Fibroblast of the aortic adventitia (primary cell): ENCODE measurements at regions not wholly inside any gene's neighbourhood (a gene's known extent, or its start where the extent isn't known, plus 50 kb on each side); places are given as distances from the start of the nearest gene placed in this dataset.
"Not testable (repeated sequence)": the region's sequence is repeated elsewhere in the genome, so short reads cannot be mapped to it uniquely, and the experiment has no call there.

Experiments
- DNase-seq: peaks from one replicate; pipeline ENCODE4 v3.0.0-alpha.2; 2010; ENCODE audit warnings: low read depth
- H3K4me3 ChIP-seq: 2 replicates; pipeline ENCODE4 v1.5.1; 2011; ENCODE audit warnings: low read depth, mild to moderate bottlenecking, control low read depth, low read length, moderate library complexity
- CTCF ChIP-seq: IDR thresholded peaks from 2 replicates; pipeline ENCODE4 v1.5.1; 2011; ENCODE audit warnings: mild to moderate bottlenecking, low read length, control low read depth, inconsistent platforms; ENCODE audit not compliant: insufficient read depth

- no peak for DNase-seq
- TF ChIP-seq CTCF = no peak
- no peak overlapping the region for H3K4me3 ChIP-seq
Observed at GRCh38 chr16:63663155-63663554, 1458.7 kb downstream of the CDH11 start.

GRCh38 chr16:63655846-63656245 is 1466.0 kb downstream of the CDH11 start:
- H3K4me3 ChIP-seq = no peak overlapping the region
- no peak for DNase-seq
- TF ChIP-seq CTCF = no peak

GRCh38 chr16:63653044-63653839 is 1468.6 kb downstream of the CDH11 start:
- H3K4me3 ChIP-seq = no peak overlapping the region
- no peak for DNase-seq
- no peak for TF ChIP-seq CTCF

- DNase-seq = no peak
- TF ChIP-seq CTCF = no peak
- no peak overlapping the region for H3K4me3 ChIP-seq
Observed at GRCh38 chr16:63652091-63652490, 1469.8 kb downstream of the CDH11 start.

GRCh38 chr16:63650550-63650949 is 1471.3 kb downstream of the CDH11 start:
- DNase-seq = no peak
- TF ChIP-seq CTCF = no peak
- no peak overlapping the region for H3K4me3 ChIP-seq

- DNase-seq, H3K4me3 ChIP-seq: not testable (repeated sequence)
Observed at GRCh38 chr16:63633706-63634445, 1488.0 kb downstream of the CDH11 start.

GRCh38 chr16:63629272-63629671 is 1492.6 kb downstream of the CDH11 start:
- no peak for DNase-seq
- no peak overlapping the region for H3K4me3 ChIP-seq
- no peak for TF ChIP-seq CTCF
